Prostate gland (tissue), 2 donors: ENCODE measurements at regions not wholly inside any gene's neighbourhood (a gene's known extent, or its start where the extent isn't known, plus 50 kb on each side); places are given as distances from the start of the nearest gene placed in this dataset.

Experiments
- CTCF ChIP-seq, 4 experiments: fragments of 200-600 bp in 2 of 4; fragments of 450-650 bp in 2 of 4; sonication (generic) in 2 of 4; IDR thresholded peaks; 1 replicate in 3 of 4; 2 replicates in 1 of 4; pipeline ENCODE4 v1.5.1; 2016 to 2019; ENCODE audit warnings: antibody characterized with exemption in 4 of 4, mild to moderate bottlenecking in 2 of 4, moderate library complexity in 2 of 4
- POLR2AphosphoS5 ChIP-seq: sonication (generic); formaldehyde crosslinking; IDR thresholded peaks from one replicate; pipeline ENCODE4 v1.6.1; 2017; ENCODE audit warnings: antibody characterized with exemption

DNA sequence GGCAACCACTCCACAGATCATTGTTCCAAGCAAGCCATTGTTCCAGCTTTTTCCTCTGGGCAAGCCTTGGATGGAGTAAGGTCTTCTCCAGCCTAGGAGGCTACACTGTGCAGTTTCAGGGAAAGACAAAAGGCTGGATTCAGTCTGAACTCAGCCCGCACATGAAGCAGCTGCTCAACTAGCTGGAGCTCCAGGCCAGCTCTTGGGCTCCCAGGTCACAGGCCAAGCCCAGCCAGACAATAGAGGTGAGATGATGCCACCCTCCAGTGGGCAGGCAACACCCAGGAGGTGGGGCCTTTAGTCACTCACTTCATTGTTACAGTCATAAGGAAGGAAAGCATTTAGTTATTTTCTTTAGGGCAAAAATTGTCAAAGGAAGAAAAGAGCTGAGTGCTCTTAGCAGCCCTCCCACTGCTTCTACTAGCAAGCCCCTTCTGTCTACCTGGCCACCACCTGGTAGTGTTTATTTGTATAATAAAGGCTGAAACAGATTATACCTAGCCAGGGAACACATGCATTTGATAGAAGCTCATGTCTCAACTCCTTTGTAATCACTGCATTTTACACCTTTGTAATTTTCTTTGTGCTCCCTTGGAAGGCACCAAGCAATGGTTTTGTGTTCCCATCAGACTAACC is 253.4 kb downstream of the WDR11 start:
- no peak for TF ChIP-seq CTCF (IDR thresholded peaks at IDR 0.05)
- no peak for TF ChIP-seq POLR2AphosphoS5
